ENCODE measurements at regions not wholly inside any gene's neighbourhood (a gene's known extent, or its start where the extent isn't known, plus 50 kb on each side); places are given as distances from the start of the nearest gene placed in this dataset.

DNA sequence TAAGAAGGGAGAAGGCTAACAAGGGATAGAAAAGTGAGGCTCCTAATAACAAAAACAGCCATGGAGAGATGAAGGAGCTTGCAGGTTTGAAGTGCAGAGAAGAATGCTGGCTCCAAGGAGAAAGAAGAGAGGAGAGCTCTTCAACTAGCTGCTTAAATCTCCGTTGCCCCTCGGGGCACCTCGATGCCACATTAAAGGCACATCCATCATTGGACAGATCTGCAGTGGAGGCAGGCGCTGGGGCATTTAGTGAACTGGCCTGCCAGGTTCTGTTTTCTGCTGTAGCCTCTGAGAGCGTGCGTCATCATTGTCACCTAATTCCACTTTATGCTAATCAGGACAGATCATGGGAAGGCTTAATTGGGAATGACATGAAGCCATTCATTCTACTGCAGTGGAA is 1426.2 kb upstream of the WWC1 start:
- no peaks in the 10 kb centered on the region for H3K36me3 Mint-ChIP-seq (ENCODE audit: low read depth)
- TF ChIP-seq, protein P1, sequence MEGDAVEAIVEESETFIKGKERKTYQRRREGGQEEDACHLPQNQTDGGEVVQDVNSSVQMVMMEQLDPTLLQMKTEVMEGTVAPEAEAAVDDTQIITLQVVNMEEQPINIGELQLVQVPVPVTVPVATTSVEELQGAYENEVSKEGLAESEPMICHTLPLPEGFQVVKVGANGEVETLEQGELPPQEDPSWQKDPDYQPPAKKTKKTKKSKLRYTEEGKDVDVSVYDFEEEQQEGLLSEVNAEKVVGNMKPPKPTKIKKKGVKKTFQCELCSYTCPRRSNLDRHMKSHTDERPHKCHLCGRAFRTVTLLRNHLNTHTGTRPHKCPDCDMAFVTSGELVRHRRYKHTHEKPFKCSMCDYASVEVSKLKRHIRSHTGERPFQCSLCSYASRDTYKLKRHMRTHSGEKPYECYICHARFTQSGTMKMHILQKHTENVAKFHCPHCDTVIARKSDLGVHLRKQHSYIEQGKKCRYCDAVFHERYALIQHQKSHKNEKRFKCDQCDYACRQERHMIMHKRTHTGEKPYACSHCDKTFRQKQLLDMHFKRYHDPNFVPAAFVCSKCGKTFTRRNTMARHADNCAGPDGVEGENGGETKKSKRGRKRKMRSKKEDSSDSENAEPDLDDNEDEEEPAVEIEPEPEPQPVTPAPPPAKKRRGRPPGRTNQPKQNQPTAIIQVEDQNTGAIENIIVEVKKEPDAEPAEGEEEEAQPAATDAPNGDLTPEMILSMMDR (IDR thresholded peaks at IDR 0.05), result no peak
- no peak for DNase-seq
- no peaks in the 10 kb centered on the region for H3K4me1 Mint-ChIP-seq (ENCODE audit: low read depth)
- ChIA-PET POLR2A (no interaction called here), CTCF (no interaction called here)
- H3K27me3 Mint-ChIP-seq, result no peaks in the 10 kb centered on the region
- H3K27ac Mint-ChIP-seq, result no peak overlapping the region
- intact Hi-C loops (cut with micrococcal nuclease), result no loop called here
- peaks cover 5% of the 10 kb centered on the region for H3K9me3 Mint-ChIP-seq
- no peak overlapping the region for H3K4me3 Mint-ChIP-seq
- no peak for ATAC-seq

GRCh38 chr5:166880456-166880855 is 1411.0 kb upstream of the WWC1 start:
- H3K4me3 Mint-ChIP-seq, result no peak overlapping the region
- CTCF ChIA-PET, result no interaction called here
- POLR2A ChIA-PET, result no interaction called here
- TF ChIP-seq, protein P1 (IDR thresholded peaks at IDR 0.05), result no peak
- DNase-seq, result no peak
- no peak for ATAC-seq
- H3K27me3 Mint-ChIP-seq, result no peaks in the 10 kb centered on the region
- intact Hi-C loops (cut with micrococcal nuclease), result no loop called here
- no peak overlapping the region for H3K27ac Mint-ChIP-seq
- H3K4me1 Mint-ChIP-seq (ENCODE audit: low read depth), result no peaks in the 10 kb centered on the region
- H3K36me3 Mint-ChIP-seq (ENCODE audit: low read depth), result no peaks in the 10 kb centered on the region
- peaks cover 6% of the 10 kb centered on the region for H3K9me3 Mint-ChIP-seq

- Mint-ChIP-seq H3K36me3 (ENCODE audit: low read depth) (no peaks in the 10 kb centered on the region), H3K27ac (no peak overlapping the region), H3K4me3 (no peak overlapping the region), H3K27me3 (no peaks in the 10 kb centered on the region), H3K9me3 (peaks cover 6% of the 10 kb centered on the region), H3K4me1 (ENCODE audit: low read depth) (no peaks in the 10 kb centered on the region)
- ChIA-PET POLR2A (no interaction called here), CTCF (interaction anchor here (0.5 kb wide), 1 partner anchor 57 kb away, joined by 3 read pairs; no protein-coding TSS in a partner anchor)
- DNase-seq (no peak), ATAC-seq (no peak)
- TF ChIP-seq, protein P1 (IDR thresholded peaks at IDR 0.05), result no peak
- intact Hi-C loops (cut with micrococcal nuclease), result no loop called here
Measured at GRCh38 chr5:166881802-166882201, 1409.6 kb upstream of the WWC1 start.

DNA sequence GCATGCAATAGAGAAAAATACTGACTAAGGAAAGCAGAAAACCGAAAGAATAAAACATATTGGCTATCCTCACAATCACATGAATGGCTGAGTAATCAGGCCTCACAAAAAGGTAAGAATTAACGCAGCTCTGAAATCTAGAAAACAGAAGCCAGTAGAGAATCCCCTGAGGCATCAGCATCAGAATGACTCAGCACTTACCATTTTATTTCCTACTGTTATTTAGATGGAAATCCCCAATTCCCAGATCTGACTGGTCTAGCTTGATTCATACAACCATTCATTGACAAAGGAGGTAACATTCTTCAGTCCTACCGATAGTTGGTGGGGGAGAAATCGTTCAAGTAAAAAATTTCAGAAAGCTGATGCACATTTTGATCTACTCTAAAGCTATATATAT is 1408.4 kb upstream of the WWC1 start:
- Mint-ChIP-seq H3K27ac (no peak overlapping the region), H3K4me3 (no peak overlapping the region), H3K27me3 (no peaks in the 10 kb centered on the region), H3K4me1 (ENCODE audit: low read depth) (no peaks in the 10 kb centered on the region), H3K9me3 (peaks cover 5% of the 10 kb centered on the region), H3K36me3 (ENCODE audit: low read depth) (no peaks in the 10 kb centered on the region)
- TF ChIP-seq, protein P1 (IDR thresholded peaks at IDR 0.05), result no peak
- ChIA-PET POLR2A (no interaction called here), CTCF (no interaction called here)
- intact Hi-C loops (cut with micrococcal nuclease), result no loop called here
- DNase-seq (no peak), ATAC-seq (no peak)

DNA sequence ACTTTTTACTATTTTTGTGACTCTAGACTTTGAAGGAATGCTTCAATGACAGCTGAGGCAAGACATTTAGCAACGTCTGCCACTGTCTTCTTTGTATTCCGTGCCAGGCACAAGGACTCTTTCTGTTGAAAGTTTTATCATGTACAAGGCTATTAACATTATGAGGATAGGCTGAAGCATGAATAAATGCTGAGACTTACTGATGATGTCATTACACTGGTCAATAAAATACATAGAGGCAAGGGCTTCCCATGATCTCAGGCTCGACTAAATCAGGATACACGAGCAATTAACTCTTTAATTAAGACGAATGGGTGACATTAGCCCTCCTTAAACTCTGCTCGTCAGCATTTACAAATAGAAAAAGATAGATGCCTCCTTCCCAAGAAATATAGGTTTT is 1393.3 kb upstream of the WWC1 start:
- DNase-seq (no peak), ATAC-seq (no peak)
- TF ChIP-seq, protein P1 (IDR thresholded peaks at IDR 0.05), result no peak
- ChIA-PET CTCF (interaction anchor here (0.7 kb wide), 1 partner anchor 150 kb away, joined by 3 read pairs; no protein-coding TSS in a partner anchor), POLR2A (no interaction called here)
- Mint-ChIP-seq H3K9me3 (peaks cover 6% of the 10 kb centered on the region), H3K4me3 (no peak overlapping the region), H3K27me3 (no peaks in the 10 kb centered on the region), H3K27ac (no peak overlapping the region), H3K36me3 (ENCODE audit: low read depth) (no peaks in the 10 kb centered on the region), H3K4me1 (ENCODE audit: low read depth) (no peaks in the 10 kb centered on the region)
- intact Hi-C loops (cut with micrococcal nuclease), result no loop called here

Data from activated CD8-positive, alpha-beta T cell treated with anti-CD3 and anti-CD28 coated beads for 36 hours (primary cell).